Upper lobe of right lung (tissue), 1 donor: ENCODE measurements at regions not wholly inside any gene's neighbourhood (a gene's known extent, or its start where the extent isn't known, plus 50 kb on each side); places are given as distances from the start of the nearest gene placed in this dataset.

Experiments used
- ATAC-seq: fragments of 200-7000 bp; cut with Tn5 transposase; one replicate; pipeline ENCODE4 v1.9.1; 2020; ENCODE audit warnings: mild to moderate bottlenecking, moderate library complexity
- DNase-seq: peaks from one replicate; pipeline ENCODE4 v3.0.0-alpha.2; 2020
- H3K27ac ChIP-seq: fragments of 200-600 bp; one replicate; pipeline ENCODE4 v1.8.0; 2022
- H3K27me3 ChIP-seq: fragments of 200-600 bp; one replicate; pipeline ENCODE4 v1.8.0; 2022; ENCODE audit warnings: mild to moderate bottlenecking
- H3K36me3 ChIP-seq: fragments of 200-600 bp; one replicate; pipeline ENCODE4 v1.8.0; 2022
- H3K4me1 ChIP-seq: fragments of 200-600 bp; one replicate; pipeline ENCODE4 v1.8.0; 2022
- H3K4me3 ChIP-seq: fragments of 200-600 bp; one replicate; pipeline ENCODE4 v1.8.0; 2022; ENCODE audit warnings: mild to moderate bottlenecking
- H3K9me3 ChIP-seq: fragments of 200-600 bp; one replicate; pipeline ENCODE4 v1.8.0; 2022
- intact Hi-C: fragments of 100-400 bp; cut with DNase I; formaldehyde crosslinking; loops from one replicate; pipeline ENCODE4 v1.11.0; 2022
- TF ChIP-seq, protein P1 (sequence below): fragments of 200-600 bp; IDR thresholded peaks from one replicate; pipeline ENCODE4 v1.8.0; 2022; ENCODE audit warnings: antibody characterized with exemption
- donor health status: DM: no; HTN: yes; CAD: no; lungs with severe emphysema.

DNA sequence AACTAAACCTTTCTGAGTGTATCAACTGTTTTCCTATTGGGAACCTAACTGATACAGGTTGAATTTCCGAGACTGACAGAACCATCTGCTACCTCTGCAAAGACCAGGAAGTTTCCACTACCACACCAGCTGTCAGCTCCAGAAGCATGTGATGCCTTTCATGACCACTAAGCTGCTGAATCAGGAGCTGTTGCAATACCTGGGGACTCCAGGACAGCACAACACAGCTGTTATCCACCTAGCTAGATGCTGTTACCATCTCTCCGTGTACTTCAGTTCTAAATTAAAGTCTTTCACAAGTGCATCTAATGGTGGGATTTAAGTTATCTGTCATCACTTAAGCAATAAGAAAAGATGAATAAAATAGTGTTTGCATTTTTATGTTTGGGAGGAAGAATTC lies 158.2 kb upstream of the IMPG1 start:
- ATAC-seq (no peak), DNase-seq (no peak)
- intact Hi-C loops = no loop called here
- Histone ChIP-seq H3K27me3 (no peaks in the 10 kb centered on the region), H3K36me3 (no peaks in the 10 kb centered on the region), H3K27ac (no peak overlapping the region), H3K4me1 (no peaks in the 10 kb centered on the region), H3K9me3 (no peaks in the 10 kb centered on the region), H3K4me3 (no peak overlapping the region)
- TF ChIP-seq, protein P1, sequence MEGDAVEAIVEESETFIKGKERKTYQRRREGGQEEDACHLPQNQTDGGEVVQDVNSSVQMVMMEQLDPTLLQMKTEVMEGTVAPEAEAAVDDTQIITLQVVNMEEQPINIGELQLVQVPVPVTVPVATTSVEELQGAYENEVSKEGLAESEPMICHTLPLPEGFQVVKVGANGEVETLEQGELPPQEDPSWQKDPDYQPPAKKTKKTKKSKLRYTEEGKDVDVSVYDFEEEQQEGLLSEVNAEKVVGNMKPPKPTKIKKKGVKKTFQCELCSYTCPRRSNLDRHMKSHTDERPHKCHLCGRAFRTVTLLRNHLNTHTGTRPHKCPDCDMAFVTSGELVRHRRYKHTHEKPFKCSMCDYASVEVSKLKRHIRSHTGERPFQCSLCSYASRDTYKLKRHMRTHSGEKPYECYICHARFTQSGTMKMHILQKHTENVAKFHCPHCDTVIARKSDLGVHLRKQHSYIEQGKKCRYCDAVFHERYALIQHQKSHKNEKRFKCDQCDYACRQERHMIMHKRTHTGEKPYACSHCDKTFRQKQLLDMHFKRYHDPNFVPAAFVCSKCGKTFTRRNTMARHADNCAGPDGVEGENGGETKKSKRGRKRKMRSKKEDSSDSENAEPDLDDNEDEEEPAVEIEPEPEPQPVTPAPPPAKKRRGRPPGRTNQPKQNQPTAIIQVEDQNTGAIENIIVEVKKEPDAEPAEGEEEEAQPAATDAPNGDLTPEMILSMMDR = no peak

DNA sequence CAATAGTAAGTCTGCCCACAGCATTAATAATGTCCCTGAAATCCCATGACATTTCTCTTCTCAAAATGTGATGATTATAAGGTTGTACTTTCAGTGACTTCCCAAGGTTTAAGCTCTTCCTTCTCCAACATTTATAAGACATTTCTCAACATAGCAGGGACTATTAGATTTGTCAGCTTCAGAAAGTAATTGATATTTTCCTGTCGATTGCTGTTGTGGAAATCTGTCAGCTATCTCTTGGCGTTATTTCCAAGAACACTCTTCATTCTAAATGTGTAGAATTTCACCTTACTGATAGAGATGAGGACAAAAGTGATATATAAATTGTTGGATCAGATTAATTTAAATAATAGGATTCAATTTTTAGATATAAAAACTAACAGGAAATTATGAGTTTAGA lies 149.7 kb upstream of the IMPG1 start:
- DNase-seq (no peak), ATAC-seq (no peak)
- H3K4me3 ChIP-seq = no peak overlapping the region
- H3K9me3 ChIP-seq = no peaks in the 10 kb centered on the region
- no peaks in the 10 kb centered on the region for H3K4me1 ChIP-seq
- TF ChIP-seq, protein P1 = no peak
- no peak overlapping the region for H3K27ac ChIP-seq
- H3K36me3 ChIP-seq = no peaks in the 10 kb centered on the region
- intact Hi-C loops = no loop called here
- H3K27me3 ChIP-seq = no peaks in the 10 kb centered on the region

DNA sequence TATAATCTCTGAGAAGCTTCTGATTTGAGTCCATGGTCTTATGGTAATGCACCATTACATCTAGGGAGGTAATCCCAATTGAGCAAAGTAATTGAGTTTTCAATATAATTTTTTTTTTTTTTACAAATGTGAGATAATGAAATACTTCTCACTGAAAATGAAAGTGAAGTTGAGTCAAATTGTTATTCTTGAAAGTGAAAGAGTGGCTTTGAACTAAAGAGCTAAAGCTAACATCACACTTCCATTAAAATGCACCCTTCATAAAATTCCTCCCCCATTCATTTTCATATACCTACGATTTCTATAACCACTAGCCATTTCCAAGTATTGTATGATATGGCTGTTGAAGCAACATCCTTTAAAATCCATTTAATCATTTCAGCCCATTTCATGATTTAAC lies 149.1 kb upstream of the IMPG1 start:
- ATAC-seq = no peak
- TF ChIP-seq, protein P1 = no peak
- Histone ChIP-seq H3K9me3 (no peaks in the 10 kb centered on the region), H3K27me3 (no peaks in the 10 kb centered on the region), H3K36me3 (no peaks in the 10 kb centered on the region), H3K27ac (no peak overlapping the region), H3K4me1 (no peaks in the 10 kb centered on the region), H3K4me3 (no peak overlapping the region)
- no peak for DNase-seq
- intact Hi-C loops = no loop called here

DNA sequence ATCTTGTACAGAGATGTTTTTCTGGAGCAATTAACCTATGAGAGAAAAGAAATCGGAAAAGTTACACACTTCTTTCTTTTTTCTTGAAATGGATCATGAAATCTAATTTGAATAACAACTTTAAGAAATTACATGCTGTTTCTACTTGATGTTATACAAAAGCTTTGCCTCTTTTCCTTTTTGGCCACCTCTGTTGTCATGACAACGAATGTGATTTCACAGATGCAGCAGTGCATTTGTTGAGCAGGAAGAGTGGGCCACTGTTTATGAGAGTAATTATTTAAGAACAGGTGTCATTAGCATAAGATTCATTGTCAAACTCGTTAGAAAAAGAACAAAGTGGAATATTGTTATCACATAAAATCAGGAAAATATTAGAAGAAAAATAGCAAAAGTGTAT lies 148.3 kb upstream of the IMPG1 start:
- TF ChIP-seq, protein P1 = no peak
- intact Hi-C loops = no loop called here
- no peak overlapping the region for H3K27ac ChIP-seq
- no peak for ATAC-seq
- no peak for DNase-seq
- no peak overlapping the region for H3K4me3 ChIP-seq
- no peaks in the 10 kb centered on the region for H3K9me3 ChIP-seq
- no peaks in the 10 kb centered on the region for H3K36me3 ChIP-seq
- H3K4me1 ChIP-seq = no peaks in the 10 kb centered on the region
- H3K27me3 ChIP-seq = no peaks in the 10 kb centered on the region

DNA sequence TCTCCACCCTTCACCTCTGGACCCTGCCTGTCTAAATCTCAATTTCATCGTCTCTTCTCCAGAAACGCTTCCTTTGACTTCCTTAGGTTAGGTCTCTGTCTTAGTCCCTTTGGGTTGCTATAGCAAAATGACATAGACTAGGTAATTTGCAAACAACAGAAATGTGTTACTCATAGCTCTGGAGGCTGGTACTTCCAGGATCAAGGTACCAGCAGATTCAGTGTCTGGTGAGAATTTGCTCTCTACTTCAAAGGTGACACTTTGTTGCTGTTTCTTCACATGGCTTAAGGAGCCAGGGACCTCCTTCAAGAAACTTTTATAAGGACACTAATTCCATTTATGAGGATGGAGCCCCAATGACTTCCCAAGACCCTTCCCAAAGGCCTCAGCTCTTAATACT lies 145.1 kb upstream of the IMPG1 start:
- TF ChIP-seq, protein P1 = no peak
- Histone ChIP-seq H3K4me3 (no peak overlapping the region), H3K9me3 (no peaks in the 10 kb centered on the region), H3K4me1 (no peaks in the 10 kb centered on the region), H3K27ac (no peak overlapping the region), H3K36me3 (no peaks in the 10 kb centered on the region), H3K27me3 (no peaks in the 10 kb centered on the region)
- ATAC-seq (no peak), DNase-seq (no peak)
- intact Hi-C loops = no loop called here

DNA sequence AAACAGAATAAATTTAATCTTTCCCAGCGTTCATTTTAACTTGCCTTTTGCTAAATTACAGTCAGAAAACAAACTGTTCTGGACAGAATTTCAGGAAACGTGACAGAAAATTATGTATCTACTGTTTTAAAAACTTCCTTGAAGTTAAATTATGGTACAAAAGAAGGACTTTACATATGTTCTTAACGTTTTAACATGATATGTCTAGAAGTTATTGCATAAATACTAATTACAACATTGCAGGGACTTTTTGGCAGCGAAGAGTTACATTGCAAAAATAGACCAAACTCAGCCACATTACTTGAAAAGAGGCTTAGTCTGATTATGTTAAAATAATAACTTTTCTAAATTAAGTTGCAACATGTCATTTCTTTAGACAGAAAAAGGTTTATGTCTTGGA lies 142.1 kb upstream of the IMPG1 start:
- H3K27ac ChIP-seq = no peak overlapping the region
- no peaks in the 10 kb centered on the region for H3K36me3 ChIP-seq
- no peaks in the 10 kb centered on the region for H3K4me1 ChIP-seq
- no peak overlapping the region for H3K4me3 ChIP-seq
- TF ChIP-seq, protein P1 = no peak
- DNase-seq = no peak
- no peaks in the 10 kb centered on the region for H3K9me3 ChIP-seq
- no peak for ATAC-seq
- intact Hi-C loops = no loop called here
- no peaks in the 10 kb centered on the region for H3K27me3 ChIP-seq
